Jurkat, Clone E6-1 (cell line): ENCODE measurements at regions not wholly inside any gene's neighbourhood (a gene's known extent, or its start where the extent isn't known, plus 50 kb on each side); places are given as distances from the start of the nearest gene placed in this dataset.
"Not testable (repeated sequence)": the region's sequence is repeated elsewhere in the genome, so short reads cannot be mapped to it uniquely, and the experiment has no call there.

ENCODE experiments used
- DNase-seq: peaks from one replicate; pipeline ENCODE4 v3.0.0-alpha.2; 2011; ENCODE audit warnings: low read depth, low spot score
- H3K4me3 ChIP-seq: 2 replicates; pipeline ENCODE4 v1.5.1; 2011; ENCODE audit warnings: mild to moderate bottlenecking, low read length, control low read depth, moderate library complexity

DNA sequence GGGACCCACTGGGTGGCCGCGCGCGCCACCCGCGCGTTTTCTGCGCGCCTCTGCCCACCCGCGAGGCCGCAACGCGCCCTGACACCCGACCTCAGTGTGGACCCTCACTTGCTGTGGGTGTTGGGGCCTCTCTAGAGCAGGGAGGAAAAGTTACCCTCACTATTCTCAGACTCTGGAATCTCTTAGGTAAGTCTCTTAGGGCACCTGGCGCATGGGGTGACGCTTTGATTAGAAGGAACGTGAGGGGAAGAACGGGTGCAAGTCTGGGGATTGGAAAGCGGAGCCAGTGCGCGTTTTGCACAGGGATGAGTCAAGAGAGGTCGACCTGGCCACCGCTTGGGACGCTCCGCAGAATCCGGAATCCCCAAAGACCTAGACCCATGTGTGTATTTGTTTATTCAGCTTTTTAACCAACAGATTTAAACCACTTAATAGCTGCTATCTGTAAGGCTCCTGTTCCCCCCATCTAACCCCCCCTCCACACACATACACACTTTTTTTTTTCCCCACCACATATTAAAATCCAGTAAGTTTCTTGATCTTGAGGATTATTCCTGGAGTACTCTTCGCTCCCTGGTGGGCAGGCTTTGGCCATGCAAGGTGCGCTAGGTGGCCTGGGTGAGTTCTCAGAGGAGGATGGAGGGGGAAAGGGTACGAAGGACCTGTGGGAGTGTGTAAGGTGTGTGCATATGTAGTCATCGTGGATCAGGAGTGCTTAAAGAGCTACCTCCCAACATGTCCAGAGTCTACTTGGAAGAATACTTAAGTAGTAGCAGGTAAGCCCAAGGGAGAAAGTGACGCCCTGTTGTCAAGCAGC is 169.1 kb upstream of the PPP1R3A start:
- DNase-seq, result no peak
- no peak overlapping the region for H3K4me3 ChIP-seq

DNA sequence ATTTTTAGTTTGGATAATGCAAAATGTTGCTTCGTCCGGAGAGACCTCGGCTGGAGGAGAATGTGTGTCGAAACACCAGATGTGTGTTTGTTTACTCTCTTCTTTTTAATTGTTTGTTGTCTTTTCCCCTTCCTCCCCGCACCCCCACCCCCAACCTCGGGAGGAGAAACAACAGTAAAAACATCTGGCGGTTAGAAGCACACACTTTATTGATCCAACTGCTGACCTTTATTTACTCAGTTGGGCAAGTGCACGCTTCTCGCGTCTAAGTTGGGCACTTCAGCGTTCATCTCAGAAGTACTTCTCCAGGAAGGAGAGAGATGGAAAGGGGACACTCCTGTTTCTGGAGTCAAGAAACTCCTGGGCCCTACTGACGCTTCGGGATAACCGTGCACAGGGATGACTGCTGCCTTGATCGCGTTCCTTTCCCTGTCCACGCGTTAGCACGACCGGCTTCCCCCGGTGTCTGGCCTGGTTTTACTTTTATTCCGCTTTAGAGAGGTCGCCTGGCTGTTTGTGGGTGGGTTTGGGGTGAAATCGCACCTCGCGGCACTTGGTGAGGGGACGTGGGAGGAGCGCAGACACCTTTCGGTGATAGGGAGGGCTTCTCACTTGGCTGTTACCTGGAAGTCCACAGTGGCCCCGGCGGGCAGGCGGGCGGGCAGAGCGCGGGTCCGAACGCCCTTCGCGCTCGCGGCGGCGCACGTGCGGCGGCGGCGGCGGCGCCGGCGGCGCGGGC is 168.3 kb upstream of the PPP1R3A start:
- H3K4me3 ChIP-seq, result no peak overlapping the region
- no peak for DNase-seq

DNA sequence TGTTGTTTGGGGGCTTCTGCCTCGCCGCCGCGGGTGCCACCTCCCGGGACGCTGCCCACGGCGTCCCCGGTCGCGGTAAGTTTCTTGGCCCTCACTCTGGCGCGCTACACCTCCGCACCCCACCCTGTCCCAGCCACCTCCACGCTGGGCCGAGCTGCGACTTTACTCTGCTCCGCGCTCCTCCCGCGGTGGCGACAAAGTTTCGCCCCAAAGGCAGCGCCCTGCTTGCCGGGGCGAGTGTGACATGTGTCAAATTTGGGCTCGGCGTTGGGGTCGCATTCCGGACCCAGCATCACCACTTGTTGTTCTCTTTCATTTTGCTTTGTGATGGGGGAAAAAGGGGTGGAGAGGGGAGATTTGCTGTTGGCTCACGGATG is 167.7 kb upstream of the PPP1R3A start:
- H3K4me3 ChIP-seq, result no peak overlapping the region
- DNase-seq, result no peak

DNA sequence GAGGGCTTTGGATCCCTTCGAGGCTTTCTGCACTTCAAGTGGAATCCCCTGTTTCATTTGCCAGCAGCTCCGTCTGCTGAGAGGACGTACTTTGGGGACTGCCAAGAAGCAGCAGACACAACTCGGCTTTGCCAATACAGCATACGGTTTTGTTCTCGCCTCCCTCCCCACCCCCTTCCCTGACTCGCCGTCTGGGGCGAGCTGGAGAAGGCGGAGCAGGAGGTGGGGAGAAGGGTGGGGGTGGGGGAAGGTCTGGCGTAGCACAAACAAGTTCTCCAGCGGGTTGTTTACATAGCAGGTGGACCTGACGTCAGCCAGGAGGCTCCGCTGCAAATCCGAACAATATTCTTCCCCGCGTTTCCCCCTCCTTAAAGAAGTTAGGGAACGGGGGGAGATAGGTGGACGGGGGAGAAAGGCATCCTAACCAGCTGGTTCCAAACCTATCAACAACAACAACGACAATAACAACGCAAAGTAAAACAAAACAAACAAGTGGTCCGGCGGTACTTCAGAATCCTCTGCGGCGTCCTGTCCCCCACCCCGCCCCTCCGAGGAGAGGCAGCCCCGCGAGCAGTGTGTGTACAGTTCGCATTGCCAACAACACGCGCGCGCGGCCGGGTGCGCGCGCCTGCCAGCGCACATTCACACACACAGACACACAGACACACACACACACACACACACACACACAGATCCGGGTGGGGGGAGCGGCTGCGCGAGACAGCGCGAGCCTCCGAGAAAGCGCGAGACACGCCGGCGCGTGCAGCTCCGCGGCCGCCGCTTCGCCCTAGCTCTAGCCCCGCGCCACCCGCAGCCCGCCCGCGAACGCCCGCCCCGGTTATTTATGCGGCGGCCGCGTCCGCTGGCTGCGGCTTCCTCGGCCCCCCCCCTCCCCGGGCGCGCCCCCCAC is 167.0 kb upstream of the PPP1R3A start:
- H3K4me3 ChIP-seq, result peak overlapping the region; percentile 28
- no peak for DNase-seq

DNA sequence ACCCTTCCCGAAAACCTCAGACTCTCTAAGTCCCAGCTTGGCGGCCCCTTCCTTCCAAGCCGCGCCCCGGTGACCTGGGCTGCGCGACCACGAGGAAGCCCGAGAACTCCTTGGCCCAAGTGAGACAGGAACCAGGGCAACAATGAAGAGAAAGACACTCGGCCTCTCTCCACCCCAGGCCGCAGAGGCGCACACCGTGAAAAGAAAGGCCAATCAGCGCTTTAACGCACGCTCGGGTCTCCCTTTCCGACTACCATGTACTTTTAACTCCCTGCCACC is 166.4 kb upstream of the PPP1R3A start:
- H3K4me3 ChIP-seq, result no peak overlapping the region
- no peak for DNase-seq

DNA sequence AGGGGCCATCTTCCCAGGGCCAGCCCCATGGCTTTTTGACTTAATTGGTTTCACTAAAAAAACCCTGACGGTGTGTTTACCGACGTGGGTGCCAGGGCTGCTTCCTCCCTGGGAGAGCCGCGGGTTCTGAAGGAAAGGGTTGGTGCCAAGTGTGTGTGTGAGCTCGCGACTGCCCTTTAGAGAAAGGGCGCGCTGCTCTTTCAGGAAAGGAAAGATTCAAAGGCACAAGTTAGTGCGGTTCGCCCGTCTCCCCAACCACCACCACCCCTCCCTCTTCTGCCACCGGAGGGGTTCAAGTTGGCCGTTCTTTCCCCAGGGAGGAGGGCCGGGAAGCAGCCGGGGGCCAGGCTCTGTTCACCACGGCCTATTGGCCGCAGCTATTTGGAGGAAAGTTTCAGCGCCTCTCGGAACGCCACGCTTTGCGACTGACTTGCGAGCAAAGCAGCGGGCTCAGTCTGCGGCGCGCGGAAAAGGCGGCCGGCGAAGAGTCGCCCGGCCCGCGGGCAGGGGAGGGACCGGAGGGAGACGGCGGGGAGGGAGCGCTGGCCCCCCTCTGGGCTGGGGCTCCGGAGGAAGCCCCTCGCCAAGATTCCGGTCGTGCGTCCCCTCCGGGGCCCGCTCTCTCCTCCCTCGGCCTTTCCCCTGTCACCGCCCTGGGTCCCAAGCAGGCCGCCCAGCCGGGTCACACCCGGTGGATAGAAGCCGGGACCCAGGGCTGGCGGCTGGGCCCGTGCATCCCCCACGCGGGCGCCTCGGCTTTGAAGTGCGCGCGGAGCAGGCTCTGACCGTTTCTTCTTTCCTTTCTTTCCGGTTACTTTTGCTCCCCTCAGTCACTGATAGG is 165.9 kb upstream of the PPP1R3A start:
- DNase-seq, result no peak
- H3K4me3 ChIP-seq, result no peak overlapping the region

DNA sequence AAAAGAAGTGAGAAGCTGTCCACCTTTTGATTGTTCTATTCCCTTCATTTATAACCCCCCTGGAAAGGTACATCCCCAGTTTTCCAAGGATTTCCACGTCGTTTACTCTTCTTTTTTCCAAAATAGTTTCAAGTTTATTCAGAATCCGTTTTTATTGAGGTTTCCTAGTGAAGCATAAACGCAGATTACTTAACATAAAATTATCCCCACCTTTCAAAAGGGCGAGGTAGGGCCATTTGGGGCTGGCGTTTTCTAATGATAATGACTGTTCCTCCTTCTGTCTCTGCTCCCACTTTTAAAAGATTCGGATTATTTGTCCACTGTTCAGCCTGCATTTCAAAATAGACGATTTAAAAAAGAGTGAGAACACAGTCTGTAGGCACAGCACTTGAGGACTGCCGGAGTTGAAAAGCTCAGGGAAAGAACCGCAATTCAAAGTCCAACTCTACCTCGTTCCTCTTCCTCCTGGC is 165.2 kb upstream of the PPP1R3A start:
- no peak overlapping the region for H3K4me3 ChIP-seq
- no peak for DNase-seq

DNA sequence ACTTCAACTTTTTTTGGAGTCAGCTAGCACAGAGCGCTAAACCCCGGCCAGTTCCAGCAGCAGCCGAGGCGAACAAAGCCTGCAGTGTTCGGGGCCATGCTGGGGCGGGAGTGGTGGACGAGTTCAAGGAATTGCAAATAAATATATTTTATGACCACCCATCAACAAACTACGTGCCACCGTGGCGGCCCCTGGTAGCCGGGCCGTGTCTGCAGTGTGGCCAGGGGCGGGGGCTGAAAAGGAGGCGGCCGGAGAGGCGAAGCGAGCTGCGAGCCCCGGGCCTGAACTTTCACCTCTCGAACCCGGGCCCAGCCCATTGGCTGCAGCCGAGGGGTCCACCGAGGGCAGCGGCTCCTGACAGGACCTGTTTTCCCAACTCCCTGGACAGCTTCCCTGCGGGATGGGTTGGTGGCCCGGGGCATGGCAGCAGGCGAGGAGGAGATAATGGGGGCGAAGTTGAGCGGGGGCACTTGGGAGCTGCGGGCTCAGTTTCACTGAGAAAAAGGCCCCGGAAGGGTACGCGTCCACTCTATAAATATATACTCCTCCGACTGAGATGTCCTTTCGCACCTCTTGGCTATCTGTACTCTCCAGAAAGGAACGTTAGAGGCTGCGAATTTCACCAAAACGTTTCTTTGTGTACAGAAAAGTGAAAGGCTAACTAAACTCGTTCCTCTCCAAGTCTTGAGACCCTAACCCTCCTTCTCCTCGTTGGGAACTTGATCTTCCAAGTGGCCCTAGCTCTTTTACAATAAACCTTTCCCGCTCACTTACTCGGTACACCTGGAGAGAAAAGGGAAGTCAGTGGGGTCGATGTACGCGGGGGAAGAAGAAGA is 164.6 kb upstream of the PPP1R3A start:
- no peak for DNase-seq
- H3K4me3 ChIP-seq, result no peak overlapping the region

DNA sequence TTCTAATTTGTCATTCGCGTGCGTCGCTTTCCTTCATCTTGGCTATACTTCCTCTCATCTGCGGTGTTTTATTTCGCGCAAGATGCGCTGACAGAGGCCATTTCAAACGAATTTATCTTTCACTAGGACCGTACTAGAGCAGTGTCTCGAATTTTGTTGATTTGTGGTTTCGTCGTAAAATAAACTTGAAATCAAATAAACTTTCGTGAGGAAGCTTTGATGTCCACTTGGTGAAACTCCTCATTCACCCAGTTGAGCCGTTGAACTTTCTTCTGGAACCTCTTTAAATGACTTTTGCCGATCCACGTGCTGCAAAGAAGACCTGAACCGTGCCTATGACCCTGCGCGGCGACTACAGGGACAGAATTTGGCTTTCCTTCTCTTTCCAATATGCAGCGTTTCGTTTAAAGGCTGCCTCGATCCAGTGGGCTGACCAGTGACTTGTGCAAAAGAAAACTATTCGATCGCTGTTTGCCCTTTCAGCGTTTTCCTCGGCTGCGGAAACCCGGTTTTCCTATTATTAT is 163.9 kb upstream of the PPP1R3A start:
- H3K4me3 ChIP-seq, result no peak overlapping the region
- no peak for DNase-seq

DNA sequence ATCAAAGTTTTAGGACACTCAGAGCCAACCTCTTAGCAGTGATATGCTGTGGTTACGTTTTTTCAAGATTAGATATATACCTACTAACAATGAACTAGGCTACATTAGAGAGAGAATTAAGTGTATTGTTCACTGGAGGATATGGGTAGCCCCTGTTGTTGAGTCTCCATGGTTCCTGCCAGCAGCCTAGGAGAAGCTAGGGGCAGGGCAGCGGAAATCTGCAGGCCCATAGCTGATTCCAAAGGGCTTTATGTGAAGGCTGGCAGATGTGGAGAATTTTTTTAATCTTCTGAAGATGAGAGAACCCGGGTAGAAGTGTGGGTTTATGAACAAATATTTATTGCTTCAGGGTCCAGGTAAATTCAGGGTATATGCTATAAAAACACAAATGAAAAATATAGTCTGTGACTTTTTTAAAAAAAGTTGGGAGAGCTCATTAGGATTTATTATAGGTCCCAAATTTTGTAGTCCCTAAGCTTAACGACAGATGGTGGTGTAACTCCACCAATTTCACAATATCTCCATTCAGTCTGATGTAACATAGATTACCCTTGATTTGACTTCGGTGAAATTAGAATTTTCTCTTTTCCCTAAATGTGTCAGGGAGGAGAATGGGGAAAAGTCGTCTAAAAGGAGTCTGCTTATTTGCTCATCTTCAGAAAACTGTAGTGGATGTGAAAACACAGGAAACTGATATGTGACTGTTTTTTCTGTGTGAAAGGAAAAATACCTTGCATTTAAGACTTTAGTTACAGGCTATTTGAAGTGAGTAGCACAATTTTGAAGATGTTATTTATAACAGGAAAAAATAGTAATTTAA is 163.0 kb upstream of the PPP1R3A start:
- H3K4me3 ChIP-seq, result no peak overlapping the region
- DNase-seq, result peak; percentile 32

DNA sequence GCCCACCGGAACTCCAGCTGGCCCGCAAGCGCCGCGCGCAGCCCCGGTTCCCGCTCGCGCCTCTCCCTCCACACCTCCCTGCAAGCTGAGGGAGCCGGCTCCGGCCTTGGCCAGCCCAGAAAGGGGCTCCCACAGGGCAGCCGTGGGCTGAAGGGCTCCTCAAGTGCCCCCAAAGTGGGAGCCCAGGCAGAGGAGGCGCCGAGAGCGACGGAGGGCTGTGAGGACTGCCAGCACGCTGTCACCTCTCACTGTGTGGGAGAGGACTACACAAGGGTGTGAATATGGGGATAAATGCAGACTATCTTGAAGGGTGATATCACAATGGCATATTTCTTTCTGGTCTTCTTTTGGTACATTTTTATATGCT is 158.3 kb upstream of the PPP1R3A start:
- not testable (repeated sequence) for H3K4me3 ChIP-seq, DNase-seq

DNA sequence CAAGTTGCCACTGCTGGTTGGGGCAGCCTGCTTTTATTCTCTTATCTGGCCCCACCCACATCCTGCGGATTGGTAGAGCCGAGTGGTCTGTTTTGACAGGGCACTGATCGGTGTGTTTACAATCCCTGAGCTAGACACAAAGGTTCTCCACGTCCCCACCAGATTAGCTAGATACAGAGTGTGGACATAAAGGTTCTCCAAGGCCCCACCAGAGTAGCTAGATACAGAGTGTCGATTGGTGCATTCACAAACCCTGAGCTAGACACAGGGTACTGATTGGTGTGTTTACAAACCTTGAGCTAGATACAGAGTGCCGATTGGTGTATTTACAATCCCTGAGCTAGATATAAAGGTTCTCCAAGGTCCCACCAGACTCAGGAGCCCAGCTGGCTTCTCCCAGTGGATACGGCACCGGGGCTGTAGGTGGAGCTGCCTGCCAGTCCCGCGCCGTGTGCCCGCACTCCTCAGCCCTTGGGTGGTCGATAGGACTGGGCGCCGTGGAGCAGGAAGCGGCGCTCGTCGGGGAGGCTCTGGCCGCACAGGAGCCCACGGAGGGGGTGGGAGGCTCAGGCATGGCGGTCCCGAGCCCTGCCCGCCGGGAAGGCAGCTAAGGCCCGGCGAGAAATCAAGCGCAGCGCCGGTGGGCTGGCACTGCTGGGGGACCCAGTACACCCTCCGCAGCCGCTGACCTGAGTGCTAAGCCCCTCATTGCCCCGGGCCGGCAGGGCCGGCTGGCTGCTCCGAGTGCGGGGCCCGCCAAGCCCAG is 157.8 kb upstream of the PPP1R3A start:
- DNase-seq, H3K4me3 ChIP-seq: not testable (repeated sequence)

DNA sequence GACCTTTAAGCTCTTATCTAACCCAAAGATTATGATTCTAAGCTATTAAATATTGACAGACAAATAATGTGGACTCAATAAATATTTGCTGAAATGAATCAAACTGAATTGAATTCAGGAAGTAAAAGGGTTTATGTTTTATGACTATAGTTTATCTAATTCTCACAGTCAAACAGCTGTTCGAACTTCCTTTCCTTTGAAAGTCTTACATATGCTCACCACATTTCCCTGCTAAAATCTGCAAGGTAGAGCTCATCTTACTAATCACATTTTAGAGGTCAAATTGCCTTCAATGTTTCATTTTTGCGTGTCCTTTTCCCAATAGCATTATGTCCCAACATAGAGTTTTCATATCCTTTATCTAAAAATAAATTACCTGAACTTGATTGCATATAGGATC is 154.9 kb upstream of the PPP1R3A start:
- no peak overlapping the region for H3K4me3 ChIP-seq
- no peak for DNase-seq

DNA sequence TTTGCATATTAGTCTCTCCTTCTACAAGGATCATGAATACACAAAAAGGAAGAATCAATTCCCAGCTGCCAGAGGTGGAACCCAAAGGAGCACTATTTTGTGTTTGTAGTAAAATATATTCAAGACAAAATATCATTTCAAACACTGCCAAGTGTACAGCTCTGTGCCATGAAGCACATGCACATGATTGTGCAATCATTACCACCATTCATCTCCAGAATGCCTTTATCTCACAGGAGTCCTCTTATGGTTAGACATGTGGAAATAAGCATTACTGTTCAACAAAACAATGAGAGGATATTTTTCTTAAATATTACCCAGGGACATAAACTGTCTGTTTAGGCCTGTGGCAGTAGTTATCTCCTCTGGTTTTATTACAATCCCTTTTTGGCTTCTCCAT is 151.4 kb upstream of the PPP1R3A start:
- no peak for DNase-seq
- no peak overlapping the region for H3K4me3 ChIP-seq

DNA sequence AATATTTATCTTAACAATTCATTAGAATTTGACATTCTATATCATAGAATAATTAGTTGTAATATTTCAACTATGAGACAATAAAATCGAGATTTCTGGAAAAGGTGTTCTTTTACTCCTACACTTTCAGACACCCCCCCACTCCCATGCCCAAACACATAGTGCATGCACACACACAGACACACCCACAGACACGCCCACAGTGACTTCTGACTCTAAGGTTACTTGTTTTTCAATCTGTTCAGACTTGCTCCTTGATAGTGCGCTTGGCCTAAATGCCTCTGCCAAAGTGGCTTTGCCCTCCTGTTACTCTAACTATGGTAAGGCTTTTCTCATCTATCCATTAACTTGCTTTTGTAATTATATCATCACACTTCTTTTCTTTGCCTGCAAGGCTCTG is 144.0 kb upstream of the PPP1R3A start:
- H3K4me3 ChIP-seq, result no peak overlapping the region
- DNase-seq, result no peak

DNA sequence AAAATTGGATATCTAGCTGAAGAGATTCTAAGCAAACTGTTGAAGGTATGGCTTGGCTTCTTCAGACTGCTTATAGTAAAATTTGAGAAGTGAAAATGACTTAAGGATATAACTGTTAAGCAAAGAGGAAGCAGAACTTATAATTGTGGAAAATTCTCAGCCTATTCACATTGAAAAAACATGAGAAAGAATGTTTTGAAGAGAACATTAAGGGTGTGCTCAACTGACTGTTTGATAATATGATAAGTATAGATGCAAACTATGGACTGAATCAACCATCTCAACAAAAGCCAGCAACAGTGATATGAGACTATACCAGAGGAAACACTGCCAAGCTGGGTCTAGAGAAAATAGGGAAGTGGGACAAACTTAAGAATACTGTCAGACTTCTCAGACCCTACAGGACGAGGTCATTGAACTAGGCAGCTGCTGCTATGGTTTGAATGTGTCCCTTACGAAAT is 133.1 kb upstream of the PPP1R3A start:
- DNase-seq, result no peak
- H3K4me3 ChIP-seq, result no peak overlapping the region
